ENCODE measurements at regions not wholly inside any gene's neighbourhood (a gene's known extent, or its start where the extent isn't known, plus 50 kb on each side); places are given as distances from the start of the nearest gene placed in this dataset.

- DNase-seq (ENCODE audit: extremely low read depth, insufficient read length): no peak
- Histone ChIP-seq H3K27me3 (replicated peaks; ENCODE audit: control insufficient read depth, insufficient read depth, low read length) (no peaks in the 10 kb centered on the region), H3K4me3 (replicated peaks; ENCODE audit: low read depth, low read length) (no peak overlapping the region), H3K36me3 (ENCODE audit: control insufficient read depth, insufficient read depth, low read length) (no peaks in the 10 kb centered on the region)
- TF ChIP-seq CTCF (IDR thresholded peaks at IDR 0.05; ENCODE audit: insufficient read depth, low read length, poor library complexity, severe bottlenecking): no peak
Observed at GRCh38 chr2:187915810-187916209, 361.6 kb upstream of the TFPI start.

DNA sequence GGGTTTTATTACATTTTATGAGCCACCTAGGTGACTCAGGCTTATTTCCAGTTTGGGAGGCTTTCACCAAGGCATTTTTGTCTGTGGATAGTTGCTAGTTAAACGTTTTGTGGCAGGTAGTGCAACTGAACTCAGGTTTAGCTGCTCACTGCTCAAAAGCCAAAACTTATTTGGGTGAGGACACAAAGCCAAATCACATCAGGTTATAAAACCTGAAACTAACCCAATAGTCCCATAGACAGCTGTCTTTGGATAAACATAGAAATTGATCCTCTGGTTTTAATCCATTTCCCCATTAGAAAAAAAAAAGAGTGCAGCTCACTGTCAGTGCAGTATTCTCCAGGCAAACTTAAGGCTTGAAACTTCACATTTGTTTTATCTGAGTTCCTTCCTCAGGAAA, 362.6 kb upstream of the TFPI start:
- DNase-seq (ENCODE audit: extremely low read depth, insufficient read length): no peak
- Histone ChIP-seq H3K4me3 (replicated peaks; ENCODE audit: low read depth, low read length) (no peak overlapping the region), H3K36me3 (ENCODE audit: control insufficient read depth, insufficient read depth, low read length) (no peaks in the 10 kb centered on the region), H3K27me3 (replicated peaks; ENCODE audit: control insufficient read depth, insufficient read depth, low read length) (no peaks in the 10 kb centered on the region)
- no peak for TF ChIP-seq CTCF (IDR thresholded peaks at IDR 0.05; ENCODE audit: insufficient read depth, low read length, poor library complexity, severe bottlenecking)

DNA sequence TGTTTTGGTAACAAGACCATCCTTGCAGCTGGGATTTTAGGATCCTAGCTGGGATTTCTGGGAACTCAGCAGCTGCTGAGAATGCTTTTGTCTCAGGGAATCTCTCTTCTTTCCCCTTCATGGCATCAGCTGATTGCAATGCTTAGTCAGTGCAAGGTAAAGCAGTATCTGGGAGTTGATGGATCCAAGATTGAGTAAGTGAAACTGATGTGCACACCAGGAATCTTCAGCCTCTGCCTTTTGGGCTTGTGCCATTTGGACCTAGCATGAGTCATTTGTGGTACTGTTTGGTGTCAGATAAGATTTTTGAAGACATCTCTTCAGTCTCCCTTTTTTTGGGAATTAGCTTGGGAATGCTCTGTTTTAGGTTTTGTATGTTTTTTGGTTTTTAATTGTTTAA, 363.3 kb upstream of the TFPI start:
- TF ChIP-seq CTCF (IDR thresholded peaks at IDR 0.05; ENCODE audit: insufficient read depth, low read length, poor library complexity, severe bottlenecking): no peak
- Histone ChIP-seq H3K27me3 (replicated peaks; ENCODE audit: control insufficient read depth, insufficient read depth, low read length) (no peaks in the 10 kb centered on the region), H3K36me3 (ENCODE audit: control insufficient read depth, insufficient read depth, low read length) (no peaks in the 10 kb centered on the region), H3K4me3 (replicated peaks; ENCODE audit: low read depth, low read length) (no peak overlapping the region)
- DNase-seq (ENCODE audit: extremely low read depth, insufficient read length): no peak

- no peak overlapping the region for H3K4me3 ChIP-seq (replicated peaks; ENCODE audit: low read depth, low read length)
- TF ChIP-seq CTCF (IDR thresholded peaks at IDR 0.05; ENCODE audit: insufficient read depth, low read length, poor library complexity, severe bottlenecking): no peak
- no peaks in the 10 kb centered on the region for H3K36me3 ChIP-seq (ENCODE audit: control insufficient read depth, insufficient read depth, low read length)
- H3K27me3 ChIP-seq (replicated peaks; ENCODE audit: control insufficient read depth, insufficient read depth, low read length): no peaks in the 10 kb centered on the region
- DNase-seq (ENCODE audit: extremely low read depth, insufficient read length): no peak
Observed at GRCh38 chr2:187918996-187919821, 365.0 kb upstream of the TFPI start.

DNA sequence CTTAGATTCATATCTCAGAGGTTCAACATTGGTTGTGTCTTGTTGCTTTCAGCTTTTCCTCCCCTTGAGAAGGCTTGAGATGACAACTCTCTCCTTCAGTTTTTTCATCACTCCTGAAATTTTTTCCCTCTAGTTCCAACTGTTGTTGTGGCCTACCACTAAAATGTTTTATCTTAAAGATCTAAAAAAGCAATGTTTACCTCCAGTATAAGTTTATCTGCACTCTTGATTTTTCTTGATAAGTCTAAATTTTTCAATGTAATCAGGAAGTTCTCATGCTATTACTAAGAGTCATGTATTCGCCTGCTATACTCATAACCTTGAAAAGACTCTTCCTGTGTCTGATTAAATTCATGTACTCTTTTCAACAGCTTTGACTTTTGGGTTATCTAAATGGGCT, 366.3 kb upstream of the TFPI start:
- TF ChIP-seq CTCF (IDR thresholded peaks at IDR 0.05; ENCODE audit: insufficient read depth, low read length, poor library complexity, severe bottlenecking): no peak
- Histone ChIP-seq H3K4me3 (replicated peaks; ENCODE audit: low read depth, low read length) (no peak overlapping the region), H3K36me3 (ENCODE audit: control insufficient read depth, insufficient read depth, low read length) (no peaks in the 10 kb centered on the region), H3K27me3 (replicated peaks; ENCODE audit: control insufficient read depth, insufficient read depth, low read length) (no peaks in the 10 kb centered on the region)
- no peak for DNase-seq (ENCODE audit: extremely low read depth, insufficient read length)
